Spleen (tissue), 11 donors: ENCODE measurements at regions not wholly inside any gene's neighbourhood (a gene's known extent, or its start where the extent isn't known, plus 50 kb on each side); places are given as distances from the start of the nearest gene placed in this dataset.

Source experiments
- DNase-seq: peaks from one replicate; pipeline ENCODE4 v3.0.0-alpha.2; 2020
- H3K27ac ChIP-seq, 8 donors: fragments of 200-600 bp; sonication (generic) in 7 of 8; 1 replicate in 4 of 8; 2 replicates in 4 of 8; pipeline versions ENCODE4 v1.5.0 to v1.8.0; 2016 to 2021; ENCODE audit warnings: inconsistent platforms in 4 of 8, mild to moderate bottlenecking in 4 of 8, moderate library complexity in 1 of 8
- H3K27me3 ChIP-seq, 7 donors: fragments of 200-600 bp; sonication (generic) in 6 of 7; replicated peaks in 1 of 7; 1 replicate in 4 of 7; 2 replicates in 3 of 7; pipeline versions ENCODE4 v1.5.0 to v1.8.0; 2016 to 2021; ENCODE audit warnings: inconsistent platforms in 3 of 7, mild to moderate bottlenecking in 1 of 7
- H3K36me3 ChIP-seq, 6 donors: fragments of 200-600 bp; sonication (generic) in 5 of 6; 1 replicate in 4 of 6; 2 replicates in 2 of 6; pipeline versions ENCODE4 v1.5.0 to v1.8.0; 2016 to 2021; ENCODE audit warnings: inconsistent platforms in 2 of 6
- H3K4me1 ChIP-seq, 6 donors: fragments of 200-600 bp; sonication (generic) in 5 of 6; 1 replicate in 3 of 6; 2 replicates in 3 of 6; pipeline versions ENCODE4 v1.5.0 to v1.8.0; 2016 to 2021; ENCODE audit warnings: inconsistent platforms in 3 of 6
- H3K4me3 ChIP-seq, 8 donors: fragments of 200-600 bp; sonication (generic) in 7 of 8; 1 replicate in 4 of 8; 2 replicates in 4 of 8; pipeline versions ENCODE4 v1.5.0 to v1.8.0; 2016 to 2021; ENCODE audit warnings: inconsistent platforms in 4 of 8, mild to moderate bottlenecking in 4 of 8, moderate library complexity in 2 of 8
- H3K9me3 ChIP-seq, 8 donors: fragments of 200-600 bp; sonication (generic) in 7 of 8; 1 replicate in 4 of 8; 2 replicates in 4 of 8; pipeline versions ENCODE4 v1.5.0 to v1.8.0; 2016 to 2021; ENCODE audit warnings: inconsistent platforms in 4 of 8
- CTCF ChIP-seq, 11 experiments: fragments of 200-600 bp in 7 of 11; fragments of 450-650 bp in 4 of 11; sonication (generic) in 4 of 11; IDR thresholded peaks in 8 of 11; conservative IDR thresholded peaks in 3 of 11; 1 replicate in 7 of 11; 2 replicates in 4 of 11; pipeline versions ENCODE4 v1.4.0 to v1.8.0; 2016 to 2021; ENCODE audit warnings: antibody characterized with exemption in 11 of 11, inconsistent platforms in 4 of 11, mild to moderate bottlenecking in 1 of 11
- POLR2A ChIP-seq, 3 donors: fragments of 450-650 bp; IDR thresholded peaks; one replicate each; pipeline ENCODE4 v1.5.1; 2017; ENCODE audit warnings: antibody characterized with exemption in 3 of 3, mild to moderate bottlenecking in 1 of 3
- POLR2AphosphoS5 ChIP-seq, 3 donors: sonication (generic); formaldehyde crosslinking; IDR thresholded peaks; one replicate each; pipeline ENCODE4 v1.5.1; 2017; ENCODE audit warnings: antibody characterized with exemption in 3 of 3
- WGBS, 5 donors: extraction: QIAGEN DNeasy Blood & Tissue Kit in 3 of 5; methylation state at CpG; one replicate each; pipeline versions ENCODE4 v1.1.5 to v1.1.7; 2013 to 2018; 5-methylcytosine and 5-hydroxymethylcytosine counted together
- intact Hi-C: fragments of 100-400 bp; cut with DNase I; formaldehyde crosslinking; loops from one replicate; pipeline ENCODE4 v1.15.0; 2023; ENCODE audit warnings: low total_unique reads
- donor health status: healthy with polysubstance abuse.
- donor health status: DM: no; HTN: no; CAD: no; lungs with moderate emphysema.
- donor health status: DM: no; HTN: no; CAD: no.
- donor health status: Bipolar disorder and iron deficiency.
- donor health status: healthy.
- donor health status: DM: no; HTN: no; CAD: no.
- donor health status: DM: yes; HTN: yes; CAD: no.

- no peak for DNase-seq
- WGBS, 5 donors: 73 to 88% (median 81%) methylated on average over 4 of the region's 4 CpGs
- H3K27me3 ChIP-seq: no peaks in the 10 kb centered on the region
- TF ChIP-seq POLR2A (IDR thresholded peaks at IDR 0.05): no peak
- intact Hi-C loops: no loop called here
- H3K4me3 ChIP-seq: no peak overlapping the region
- H3K4me1 ChIP-seq: no peaks in the 10 kb centered on the region
- H3K9me3 ChIP-seq: no peaks in the 10 kb centered on the region
- no peaks in the 10 kb centered on the region for H3K36me3 ChIP-seq
- H3K27ac ChIP-seq: no peak overlapping the region
Observed at GRCh38 chr6:21518317-21518716, 75.2 kb upstream of the SOX4 start.

DNA sequence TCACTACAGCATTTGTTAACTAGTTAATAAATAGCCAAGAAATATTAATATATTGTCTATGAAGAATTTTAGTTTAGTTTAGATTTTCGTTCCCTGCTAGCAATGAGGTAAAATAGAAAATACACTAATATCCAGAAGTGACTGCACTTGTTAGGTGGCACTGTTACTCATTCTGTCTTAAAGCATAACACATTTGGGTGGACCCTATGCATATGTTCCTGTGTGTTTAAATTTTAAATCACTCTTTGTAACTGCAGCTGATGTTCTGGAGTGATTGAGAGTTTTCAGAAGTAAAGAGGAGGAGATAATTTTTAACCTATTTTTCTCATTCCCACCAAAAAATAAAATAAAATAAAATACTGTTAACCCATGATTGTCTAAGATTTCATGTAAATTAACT is 73.9 kb upstream of the SOX4 start:
- no peak for DNase-seq
- Histone ChIP-seq H3K36me3 (no peaks in the 10 kb centered on the region), H3K4me1 (no peaks in the 10 kb centered on the region), H3K27ac (no peak overlapping the region), H3K9me3 (no peaks in the 10 kb centered on the region), H3K4me3 (no peak overlapping the region), H3K27me3 (no peaks in the 10 kb centered on the region)
- TF ChIP-seq POLR2AphosphoS5 (IDR thresholded peaks at IDR 0.05) (no peak), POLR2A (IDR thresholded peaks at IDR 0.05) (no peak), CTCF (IDR thresholded peaks at IDR 0.05 in 8 of 11, conservative IDR thresholded peaks at IDR 0.05 in 3 of 11) (no peak)
- intact Hi-C loops: no loop called here
- 77 to 94% (median 90%) methylated on average over 1 of the region's 1 CpG for WGBS, 5 donors

DNA sequence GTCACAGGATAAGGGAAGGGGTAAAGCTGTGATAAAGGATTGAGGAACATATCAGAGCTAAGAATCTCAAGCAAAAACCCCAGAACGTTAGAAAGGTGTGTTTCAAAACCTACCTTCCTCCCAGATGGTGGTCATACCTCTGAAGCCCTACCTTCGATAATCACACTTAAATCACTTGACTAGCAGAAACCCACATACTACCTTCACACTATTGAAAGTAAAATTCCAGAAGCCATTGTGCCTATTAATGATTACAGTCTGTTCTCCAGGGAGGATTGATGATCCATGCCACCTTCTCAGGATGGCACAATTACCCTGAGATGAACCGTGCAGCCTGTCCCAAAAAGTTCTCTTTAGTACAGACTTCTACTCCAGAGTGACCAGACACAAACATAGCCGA is 72.3 kb upstream of the SOX4 start:
- Histone ChIP-seq H3K4me1 (no peaks in the 10 kb centered on the region), H3K4me3 (no peak overlapping the region), H3K36me3 (no peaks in the 10 kb centered on the region), H3K27me3 (no peaks in the 10 kb centered on the region), H3K27ac (no peak overlapping the region), H3K9me3 (no peaks in the 10 kb centered on the region)
- intact Hi-C loops: no loop called here
- TF ChIP-seq POLR2A (IDR thresholded peaks at IDR 0.05) (no peak), POLR2AphosphoS5 (IDR thresholded peaks at IDR 0.05) (no peak), CTCF (IDR thresholded peaks at IDR 0.05 in 8 of 11, conservative IDR thresholded peaks at IDR 0.05 in 3 of 11) (no peak)
- WGBS, 5 donors: 66 to 76% (median 69%) methylated on average over 4 of the region's 4 CpGs
- DNase-seq: no peak

DNA sequence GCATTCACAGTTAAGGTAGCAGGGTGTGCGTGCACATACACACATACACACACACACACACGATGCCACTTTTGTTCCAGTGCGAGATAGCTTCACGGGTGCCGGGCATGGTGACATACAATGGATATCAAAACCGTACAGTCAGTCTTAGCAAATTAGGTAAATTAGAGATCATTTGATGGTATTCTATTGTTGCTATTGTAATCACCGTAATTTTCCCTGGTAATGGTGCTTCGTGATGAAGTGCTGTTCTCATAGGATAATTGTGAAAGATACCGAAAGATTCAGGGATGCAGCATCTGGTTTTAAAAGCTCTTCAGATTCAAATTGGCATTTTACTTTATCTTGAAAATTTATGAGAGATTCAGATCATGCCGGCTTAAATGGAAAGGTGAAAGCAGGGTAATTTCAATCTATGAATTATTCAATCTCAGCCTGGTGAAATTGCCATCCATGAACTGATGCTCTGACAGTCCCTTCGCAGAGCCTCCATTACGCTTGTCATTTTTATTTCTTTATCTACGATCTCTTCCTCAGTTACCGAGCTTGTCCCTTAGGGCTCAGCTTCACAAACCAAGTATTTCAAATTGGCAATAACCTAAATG is 71.3 kb upstream of the SOX4 start:
- Histone ChIP-seq H3K27ac (no peak overlapping the region), H3K4me1 (no peaks in the 10 kb centered on the region), H3K36me3 (no peaks in the 10 kb centered on the region), H3K4me3 (no peak overlapping the region), H3K9me3 (no peaks in the 10 kb centered on the region), H3K27me3 (no peaks in the 10 kb centered on the region)
- no peak for DNase-seq
- WGBS, 5 donors: 88 to 95% (median 92%) methylated on average over 14 of the region's 14 CpGs
- intact Hi-C loops: no loop called here
- TF ChIP-seq POLR2A (IDR thresholded peaks at IDR 0.05): no peak
- no peak for TF ChIP-seq POLR2AphosphoS5 (IDR thresholded peaks at IDR 0.05)

DNA sequence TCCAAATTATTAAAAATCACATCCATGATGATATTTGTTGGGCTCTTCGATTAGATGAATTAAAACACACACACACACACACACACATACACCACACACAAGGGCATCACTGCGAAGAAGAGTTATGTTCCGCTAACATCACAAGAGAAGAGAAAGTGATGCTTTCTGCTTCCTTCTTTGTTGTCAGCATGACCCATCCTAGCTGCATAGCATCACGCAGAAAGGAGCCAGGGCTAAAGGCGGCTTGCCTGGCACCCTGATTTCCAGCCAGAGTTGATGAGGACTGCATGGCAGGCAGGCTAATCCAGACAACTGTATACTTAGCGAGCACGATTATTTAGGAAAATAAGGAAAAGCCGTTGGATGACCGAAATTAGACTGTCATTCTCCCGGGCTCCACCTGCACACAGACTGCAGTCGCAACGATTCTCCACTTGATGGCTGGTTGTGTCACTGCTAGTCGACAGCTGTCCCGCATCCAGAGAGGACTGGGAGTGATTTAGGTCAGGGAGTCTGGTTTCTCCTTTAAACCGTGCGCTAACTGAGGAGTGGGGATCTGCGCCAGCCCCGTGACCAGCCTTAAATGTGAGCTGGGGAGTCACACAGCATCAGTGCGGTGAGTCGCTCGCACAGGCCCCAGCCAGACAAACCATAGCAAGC is 70.6 kb upstream of the SOX4 start:
- H3K27ac ChIP-seq: no peak overlapping the region
- 76 to 82% (median 81%) methylated on average over 21 of the region's 21 CpGs for WGBS, 5 donors
- no peak for DNase-seq
- H3K4me3 ChIP-seq: no peak overlapping the region
- no peaks in the 10 kb centered on the region for H3K4me1 ChIP-seq
- H3K27me3 ChIP-seq: no peaks in the 10 kb centered on the region
- H3K36me3 ChIP-seq: no peaks in the 10 kb centered on the region
- intact Hi-C loops: no loop called here
- TF ChIP-seq POLR2A (IDR thresholded peaks at IDR 0.05) (no peak), CTCF (IDR thresholded peaks at IDR 0.05 in 8 of 11, conservative IDR thresholded peaks at IDR 0.05 in 3 of 11) (no peak), POLR2AphosphoS5 (IDR thresholded peaks at IDR 0.05) (no peak)
- H3K9me3 ChIP-seq: no peaks in the 10 kb centered on the region
